ENCODE measurements at regions not wholly inside any gene's neighbourhood (a gene's known extent, or its start where the extent isn't known, plus 50 kb on each side); places are given as distances from the start of the nearest gene placed in this dataset.
"Not testable (repeated sequence)": the region's sequence is repeated elsewhere in the genome, so short reads cannot be mapped to it uniquely, and the experiment has no call there.

GRCh38 chr6:106849676-106850332 lies 124.7 kb downstream of the CD24 start:
- no peak for DNase-seq (ENCODE audit: low spot score)

- DNase-seq (ENCODE audit: low spot score), result no peak
Measured at GRCh38 chr6:106849120-106849519, 125.4 kb downstream of the CD24 start.

GRCh38 chr6:106847116-106847515 lies 127.4 kb downstream of the CD24 start:
- DNase-seq (ENCODE audit: low spot score), result no peak

GRCh38 chr6:106844930-106845329 lies 129.6 kb downstream of the CD24 start:
- no peak for DNase-seq (ENCODE audit: low spot score)

- no peak for DNase-seq (ENCODE audit: low spot score)
Measured at GRCh38 chr6:106832766-106833510, 141.6 kb downstream of the CD24 start.

- DNase-seq (ENCODE audit: low spot score), result no peak
Measured at GRCh38 chr6:106830930-106831329, 143.6 kb downstream of the CD24 start.

GRCh38 chr6:106829451-106829850 lies 145.1 kb downstream of the CD24 start:
- DNase-seq (ENCODE audit: low spot score), result no peak

- no peak for DNase-seq (ENCODE audit: low spot score)
Measured at GRCh38 chr6:106827081-106827480, 147.4 kb downstream of the CD24 start.

GRCh38 chr6:106825156-106825555 lies 149.4 kb downstream of the CD24 start:
- no peak for DNase-seq (ENCODE audit: low spot score)

GRCh38 chr6:106823732-106824351 lies 150.7 kb downstream of the CD24 start:
- DNase-seq (ENCODE audit: low spot score), result no peak

GRCh38 chr6:106823058-106823457 lies 151.5 kb downstream of the CD24 start:
- DNase-seq (ENCODE audit: low spot score), result no peak

- no peak for DNase-seq (ENCODE audit: low spot score)
Measured at GRCh38 chr6:106820412-106820852, 154.1 kb downstream of the CD24 start.

GRCh38 chr6:106811088-106811686 lies 163.3 kb downstream of the CD24 start:
- DNase-seq (ENCODE audit: low spot score), result no peak

- no peak for DNase-seq (ENCODE audit: low spot score)
Measured at GRCh38 chr6:106808758-106809157, 165.8 kb downstream of the CD24 start.

GRCh38 chr6:106807947-106808611 lies 166.4 kb downstream of the CD24 start:
- no peak for DNase-seq (ENCODE audit: low spot score)

- not testable (repeated sequence) for DNase-seq (ENCODE audit: low spot score)
Measured at GRCh38 chr6:106806253-106806652, 168.3 kb downstream of the CD24 start.

GRCh38 chr6:106805771-106806170 lies 168.8 kb downstream of the CD24 start:
- DNase-seq (ENCODE audit: low spot score), result no peak

GRCh38 chr6:106804346-106805335 lies 169.9 kb downstream of the CD24 start:
- no peak for DNase-seq (ENCODE audit: low spot score)

GRCh38 chr6:106803188-106803587 lies 171.3 kb downstream of the CD24 start:
- DNase-seq (ENCODE audit: low spot score), result no peak

GRCh38 chr6:106802139-106802538 lies 172.4 kb downstream of the CD24 start:
- DNase-seq (ENCODE audit: low spot score), result no peak

- no peak for DNase-seq (ENCODE audit: low spot score)
Measured at GRCh38 chr6:106801256-106801655, 171.9 kb downstream of the QRSL1 start.

Data from RKO (cell line).